ENCODE measurements at regions not wholly inside any gene's neighbourhood (a gene's known extent, or its start where the extent isn't known, plus 50 kb on each side); places are given as distances from the start of the nearest gene placed in this dataset.
A peak's percentile ranks its signal among the peaks of the same experiment; 100 is the strongest.

DNA sequence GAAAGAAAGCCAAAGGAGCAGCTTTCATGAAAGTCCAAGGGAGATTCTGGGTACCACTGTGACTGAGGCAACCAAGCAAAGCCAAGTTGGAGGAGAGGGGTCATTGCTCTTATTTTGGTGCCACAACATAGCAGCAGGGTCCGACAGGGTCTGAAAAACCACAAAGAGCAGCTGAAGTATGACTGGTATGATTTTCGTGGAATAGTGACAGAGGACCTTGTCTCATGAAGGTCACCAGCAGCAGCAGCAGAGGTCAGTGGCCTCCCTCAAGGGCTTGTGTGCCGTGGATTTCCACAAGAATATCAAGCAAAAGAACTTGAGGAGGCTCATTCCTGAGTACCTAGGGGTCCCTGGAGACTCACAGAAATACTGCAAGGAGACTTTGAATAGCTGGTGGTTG is 160.9 kb upstream of the SYT6 start:
- no peak for DNase-seq (ENCODE audit: low read depth in 4 of 4, low spot score in 1 of 4)

DNA sequence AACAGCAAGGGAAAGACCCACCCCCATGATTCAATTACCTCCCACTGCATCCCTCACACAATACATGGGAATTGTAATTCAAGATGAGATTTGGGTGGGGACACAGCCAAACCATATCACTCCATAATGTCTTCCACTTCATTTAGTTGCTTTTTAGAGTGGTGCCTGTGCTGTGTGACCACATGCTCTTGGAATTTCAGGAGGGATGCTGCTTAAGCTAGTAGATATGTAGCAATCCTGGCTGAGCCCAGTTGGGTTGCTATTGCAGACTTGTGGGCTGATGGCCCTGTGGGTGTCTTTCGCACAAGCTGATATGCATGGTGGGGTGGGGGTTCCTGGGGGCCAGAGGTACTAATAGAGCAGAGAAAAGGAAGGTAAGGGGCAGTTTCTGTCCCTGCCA is 160.4 kb upstream of the SYT6 start:
- DNase-seq (ENCODE audit: low read depth in 4 of 4, low spot score in 1 of 4), result no peak

DNA sequence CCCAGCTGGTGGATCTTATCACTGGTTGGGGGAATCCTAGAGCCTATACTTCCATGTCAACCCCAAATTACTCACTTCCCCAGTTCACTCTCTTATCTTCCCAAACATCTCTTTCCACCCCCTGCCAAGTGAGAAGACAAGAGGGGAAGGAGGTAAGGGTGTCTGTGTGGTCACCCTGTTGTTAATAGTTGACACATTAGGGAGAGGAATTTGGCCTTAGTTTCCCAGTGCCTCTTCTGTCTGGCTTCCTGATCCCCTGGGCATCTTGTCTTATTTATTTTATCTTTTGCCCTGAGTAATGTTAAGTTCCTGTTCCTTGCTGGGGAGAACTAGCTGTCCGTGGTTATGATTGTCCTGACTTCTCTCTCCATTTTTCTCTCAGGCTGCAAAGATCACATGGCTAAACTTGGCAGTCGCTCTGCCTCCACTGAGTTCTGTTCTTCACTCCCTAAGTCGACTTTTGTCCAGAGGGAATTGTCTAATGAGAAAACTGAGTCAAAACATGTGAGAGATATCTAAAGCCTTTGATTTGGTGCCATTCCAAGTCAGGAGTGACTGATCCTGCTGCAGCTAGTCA is 157.1 kb upstream of the SYT6 start:
- no peak for DNase-seq (ENCODE audit: low read depth in 4 of 4, low spot score in 1 of 4)

DNA sequence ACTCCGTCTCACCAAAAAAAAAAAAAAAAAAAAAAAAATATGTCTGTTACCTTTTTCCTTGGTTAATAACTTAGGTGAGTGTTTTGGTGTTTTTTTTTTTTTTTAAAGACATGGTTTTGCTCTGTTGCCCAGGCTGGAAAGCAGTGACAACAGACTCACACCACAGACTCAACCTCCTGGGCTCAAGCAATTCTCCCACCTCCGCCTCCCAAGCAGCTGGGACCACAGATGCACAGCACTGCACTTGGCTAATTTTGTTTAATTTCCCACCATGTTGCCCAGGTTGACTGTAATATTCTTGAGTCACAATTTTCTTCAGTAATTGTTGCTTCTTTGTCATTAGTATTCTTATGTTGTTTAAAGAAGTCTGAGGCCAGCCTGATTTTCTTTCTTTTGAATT is 149.2 kb upstream of the SYT6 start:
- DNase-seq (ENCODE audit: low read depth in 4 of 4, low spot score in 1 of 4), result no peak

DNA sequence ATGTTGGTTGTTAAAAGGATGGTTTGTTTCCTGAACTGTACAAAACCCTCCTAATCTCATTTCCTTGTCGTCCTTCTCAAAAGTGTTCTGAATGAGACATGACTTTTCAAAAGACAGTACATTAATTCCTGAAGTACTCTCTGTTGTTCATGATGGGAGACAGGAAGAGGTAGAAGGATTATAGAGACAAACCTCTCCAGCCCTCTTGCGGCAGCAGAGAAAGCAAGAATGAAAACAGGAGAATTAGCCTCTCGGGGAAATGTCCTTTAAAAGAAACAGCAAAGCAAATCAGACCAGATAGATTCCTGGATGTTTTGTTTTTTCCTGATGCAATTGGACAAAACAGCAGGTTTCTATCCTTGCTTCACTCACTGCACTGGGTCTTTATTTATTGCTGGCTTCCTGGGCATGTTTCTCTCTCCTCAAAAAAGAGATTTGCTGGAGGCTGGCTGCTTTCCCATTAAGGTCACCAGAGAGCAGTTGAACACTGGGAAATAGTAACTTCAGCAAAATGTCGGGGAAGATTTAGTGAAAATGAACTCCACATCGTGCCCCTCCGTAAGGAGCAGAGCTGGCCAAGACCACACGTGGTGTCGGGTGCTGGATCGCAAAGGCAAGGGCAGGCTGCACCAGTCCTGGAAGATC is 145.8 kb upstream of the SYT6 start:
- DNase-seq (ENCODE audit: low read depth in 4 of 4, low spot score in 1 of 4), result no peak

DNA sequence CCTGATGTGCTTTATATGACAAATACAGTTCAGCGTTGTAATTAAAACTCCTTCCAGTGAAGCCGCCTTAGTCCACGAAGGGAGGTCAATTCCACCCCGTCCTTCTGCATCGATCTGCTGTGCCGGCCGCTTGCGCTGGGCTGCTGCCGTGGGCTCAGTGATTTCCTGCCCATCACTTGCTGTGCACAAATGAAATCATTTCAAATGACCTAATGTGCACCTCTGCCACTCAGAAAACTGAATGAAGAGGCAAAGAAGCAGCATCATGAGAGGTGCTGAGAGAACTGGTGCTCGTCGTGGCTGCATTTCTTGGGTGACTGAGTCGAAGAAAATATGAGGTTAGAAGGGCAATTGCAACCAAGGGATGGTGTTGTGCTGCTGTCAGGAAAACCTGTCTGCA is 144.3 kb upstream of the SYT6 start:
- no peak for DNase-seq (ENCODE audit: low read depth in 4 of 4, low spot score in 1 of 4)

DNA sequence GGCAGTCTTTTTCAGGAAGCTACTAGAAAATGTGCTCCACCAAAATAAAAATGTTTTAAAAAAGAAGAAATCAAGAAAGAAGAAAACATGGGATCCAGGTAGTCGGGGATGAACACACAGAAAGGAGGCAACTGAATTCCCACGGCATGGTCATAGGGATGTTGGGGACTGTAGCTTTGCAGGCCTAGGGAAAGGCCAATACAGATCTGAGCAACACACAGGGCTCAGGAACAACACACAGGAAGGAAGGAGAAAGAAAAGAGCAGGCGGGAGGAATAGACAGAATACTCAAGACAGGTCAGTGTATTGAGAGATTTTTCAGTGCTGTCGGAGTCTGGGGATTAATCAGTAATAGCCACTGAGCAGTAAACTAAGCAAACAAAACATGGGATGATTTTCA is 142.7 kb upstream of the SYT6 start:
- DNase-seq (ENCODE audit: low read depth in 4 of 4, low spot score in 1 of 4), result no peak

DNA sequence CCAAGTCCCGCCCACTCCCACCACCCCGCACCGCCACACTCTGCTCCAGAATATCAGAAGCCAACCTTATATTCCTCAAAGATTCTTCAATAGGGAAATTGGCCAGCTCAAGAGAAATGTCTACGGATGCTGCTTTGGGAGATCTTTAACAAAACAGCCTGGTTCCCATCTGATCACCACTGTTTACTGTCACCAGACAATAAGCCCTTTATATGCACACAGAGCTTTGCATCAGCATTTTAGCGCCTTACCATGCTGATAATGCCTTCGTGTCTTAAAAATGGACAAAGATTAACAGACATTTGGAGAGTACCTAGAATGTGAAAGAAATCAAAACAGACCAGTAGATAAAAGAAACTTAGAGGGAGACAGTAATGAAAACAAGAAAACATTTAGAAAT is 141.7 kb upstream of the SYT6 start:
- no peak for DNase-seq (ENCODE audit: low read depth in 4 of 4, low spot score in 1 of 4)

DNA sequence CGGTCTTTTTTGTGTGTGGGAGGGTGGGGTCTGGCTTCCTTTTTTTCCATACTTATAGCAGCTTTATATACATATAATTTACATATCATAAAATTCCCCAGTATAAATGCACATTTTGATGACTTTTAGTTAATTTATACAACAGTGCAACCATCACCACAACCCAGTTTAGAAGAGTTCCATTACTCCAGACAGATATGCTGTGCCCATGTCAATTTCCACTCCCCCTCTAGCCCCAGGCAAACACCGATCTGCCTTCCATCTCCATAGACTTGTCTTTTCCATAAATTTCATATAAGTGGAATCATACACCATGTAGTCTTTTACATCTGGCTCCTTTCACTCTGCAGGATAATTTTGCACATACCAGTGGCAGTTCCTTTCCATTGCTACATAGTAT is 139.2 kb upstream of the SYT6 start:
- DNase-seq (ENCODE audit: low read depth in 4 of 4, low spot score in 1 of 4), result no peak

DNA sequence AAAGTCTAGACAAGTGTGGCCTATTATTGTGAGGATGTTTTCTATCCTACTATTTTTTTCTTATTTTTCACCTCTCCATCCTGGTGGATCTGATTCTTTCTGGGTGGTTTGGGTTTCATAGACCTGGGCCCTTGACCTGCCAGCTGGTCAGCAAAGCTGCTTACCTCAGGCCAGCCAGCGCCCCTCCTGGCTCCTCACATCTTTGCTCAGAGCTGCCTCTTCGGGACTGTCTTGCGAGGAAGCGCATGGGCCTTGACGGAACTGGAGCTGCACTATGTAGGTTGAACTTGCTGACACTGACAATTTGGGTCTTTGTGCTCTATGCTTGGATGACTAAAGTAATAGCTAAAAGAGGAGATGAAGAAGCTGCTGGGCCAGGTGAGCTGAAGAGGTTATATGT is 138.5 kb upstream of the SYT6 start:
- no peak for DNase-seq (ENCODE audit: low read depth in 4 of 4, low spot score in 1 of 4)

DNA sequence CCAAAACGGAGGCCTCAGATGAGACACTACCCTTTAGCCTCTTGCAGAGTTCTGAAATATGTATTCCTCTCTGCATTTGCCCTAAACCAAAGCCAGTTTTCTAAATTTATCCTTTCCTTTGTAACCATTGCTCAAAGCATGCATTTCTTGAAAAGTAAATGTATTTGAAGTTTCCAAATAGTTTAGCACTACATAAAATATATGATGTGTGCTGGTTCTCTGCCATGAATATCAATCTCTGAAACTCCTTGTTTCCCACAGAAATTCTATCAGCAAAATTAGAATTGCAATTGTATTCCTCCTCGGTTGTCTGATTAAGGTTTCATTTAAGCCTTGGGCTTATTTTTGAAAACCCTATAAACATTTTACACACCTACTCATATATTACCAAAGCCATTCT is 137.1 kb upstream of the SYT6 start:
- DNase-seq (ENCODE audit: low read depth in 4 of 4, low spot score in 1 of 4), result no peak

DNA sequence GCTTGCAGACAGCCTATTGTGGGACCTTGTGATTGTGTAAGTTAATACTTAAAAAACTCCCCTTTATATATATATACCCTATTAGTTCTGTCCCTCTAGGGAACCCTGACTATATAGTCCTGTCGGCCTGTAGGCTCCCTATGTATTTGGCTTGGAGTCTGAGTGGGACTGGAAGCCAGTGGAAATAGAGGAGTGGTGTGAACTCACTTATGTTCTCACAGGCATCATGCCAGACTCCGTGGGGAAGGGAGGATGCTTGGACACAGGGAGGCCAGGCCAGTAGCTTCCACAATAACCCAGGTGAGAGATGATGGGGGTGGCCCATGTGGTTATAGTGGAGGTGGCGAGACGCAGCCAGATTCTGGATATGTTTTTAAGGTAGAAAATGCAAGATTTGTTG is 136.7 kb upstream of the SYT6 start:
- DNase-seq (ENCODE audit: low read depth in 4 of 4, low spot score in 1 of 4), result no peak

DNA sequence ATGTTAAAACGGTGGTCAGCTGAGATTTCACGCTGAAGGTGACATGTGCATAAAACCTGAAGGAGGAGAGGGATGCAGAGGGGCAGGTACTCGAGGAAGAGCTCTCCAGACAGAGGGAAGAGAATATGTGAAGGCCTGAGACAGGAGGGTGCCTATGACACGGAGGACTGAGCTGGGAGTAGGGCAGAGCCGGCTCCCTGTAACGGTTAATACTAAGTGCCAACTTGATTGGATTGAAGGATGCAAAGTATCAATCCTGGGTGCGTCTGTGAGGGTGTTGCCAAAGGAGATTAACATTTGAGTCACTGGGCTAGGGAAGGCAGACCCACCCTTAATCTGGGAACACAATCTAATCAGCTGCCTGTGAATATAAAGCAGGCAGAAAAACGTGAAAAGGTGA is 136.2 kb upstream of the SYT6 start:
- no peak for DNase-seq (ENCODE audit: low read depth in 4 of 4, low spot score in 1 of 4)

DNA sequence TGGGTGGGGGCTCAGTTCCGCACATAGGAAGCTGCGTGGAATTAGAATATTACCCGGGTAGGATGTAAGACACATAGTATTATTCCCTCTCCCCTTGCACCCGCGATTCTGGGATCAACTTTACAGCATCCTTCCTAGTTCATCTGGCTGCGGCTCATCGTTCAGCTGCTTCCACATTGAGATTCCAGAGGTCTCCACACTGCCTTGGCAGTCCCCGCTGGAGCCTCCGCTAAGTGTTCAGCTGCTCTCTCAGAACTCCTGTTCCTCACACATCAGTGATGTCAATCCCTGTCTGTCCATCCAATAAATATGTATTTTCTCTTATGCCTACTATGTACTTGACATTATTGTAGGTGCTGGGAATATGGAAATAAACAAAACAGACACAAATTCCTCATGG is 135.6 kb upstream of the SYT6 start:
- DNase-seq (ENCODE audit: low read depth in 4 of 4, low spot score in 1 of 4), result no peak

DNA sequence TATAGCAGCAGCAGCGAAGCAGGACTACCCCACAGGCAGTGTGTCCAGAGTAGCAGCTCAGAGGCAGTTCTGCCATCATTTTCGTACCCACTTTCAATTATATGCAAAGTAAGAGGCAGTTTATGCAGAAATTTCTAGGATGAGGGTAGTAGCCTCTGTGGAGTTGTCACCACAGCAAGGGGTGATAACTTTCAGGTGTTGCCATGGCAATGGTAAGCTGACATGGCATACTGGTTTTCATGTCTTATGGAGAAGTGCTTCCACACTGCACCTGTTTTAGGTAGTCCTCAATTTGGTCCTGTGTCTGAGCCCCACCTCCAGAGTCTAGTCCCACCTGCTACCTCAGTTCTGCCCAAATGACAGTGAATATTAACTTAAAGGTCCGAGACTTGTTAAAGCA is 133.3 kb upstream of the SYT6 start:
- no peak for DNase-seq (ENCODE audit: low read depth in 4 of 4, low spot score in 1 of 4)

DNA sequence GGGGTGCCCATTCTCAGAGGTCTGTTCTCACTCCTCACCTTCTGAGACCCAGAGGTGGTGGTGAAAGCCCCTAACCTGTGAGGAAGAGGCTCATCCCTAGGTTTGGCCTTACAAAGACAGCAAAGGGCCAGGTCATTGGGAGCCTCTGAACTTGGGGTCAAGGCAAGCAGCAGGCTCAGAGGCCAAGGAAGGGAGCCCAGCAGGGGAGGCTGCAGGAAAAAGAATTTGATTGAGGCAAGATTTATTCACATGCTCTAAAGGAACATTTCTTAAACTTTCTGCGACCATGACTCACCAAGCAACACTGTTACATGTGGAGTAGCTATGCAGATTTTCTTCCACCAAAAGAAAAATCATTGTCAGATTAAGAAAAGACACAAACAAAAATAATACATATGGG is 132.5 kb upstream of the SYT6 start:
- no peak for DNase-seq (ENCODE audit: low read depth in 4 of 4, low spot score in 1 of 4)

DNA sequence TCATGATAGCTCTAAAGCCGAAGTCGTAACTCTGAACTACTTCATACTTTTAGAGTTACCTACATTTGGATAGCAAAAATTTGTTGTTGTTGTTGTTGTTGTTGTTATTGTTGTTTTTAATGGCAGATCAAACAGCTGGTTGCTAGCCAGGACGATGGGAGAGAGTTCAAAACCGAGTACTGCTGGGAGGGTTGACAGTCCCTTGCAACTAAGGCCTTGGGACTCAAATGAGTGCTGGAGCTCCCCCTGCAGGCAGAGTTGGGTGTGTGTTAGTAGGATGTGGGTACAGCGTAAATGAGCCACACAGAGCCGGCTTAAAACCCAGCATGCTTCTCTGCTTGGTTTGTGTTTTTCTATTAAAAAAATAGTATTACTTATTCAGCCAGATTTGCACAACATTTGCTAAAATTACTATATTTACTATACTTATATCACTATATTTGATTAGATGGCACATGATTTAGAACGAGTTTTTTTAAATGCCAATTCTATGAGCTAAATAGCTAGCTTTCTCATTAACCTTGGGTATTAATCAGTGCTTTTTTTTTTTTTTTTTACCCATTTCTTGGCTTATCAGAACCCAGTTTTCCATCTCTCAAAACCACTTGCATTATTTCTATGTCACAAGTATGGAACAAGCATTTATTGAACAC is 129.2 kb upstream of the SYT6 start:
- peak; percentile 64 to 73 (median 70) for DNase-seq (ENCODE audit: low read depth in 4 of 4, low spot score in 1 of 4)

DNA sequence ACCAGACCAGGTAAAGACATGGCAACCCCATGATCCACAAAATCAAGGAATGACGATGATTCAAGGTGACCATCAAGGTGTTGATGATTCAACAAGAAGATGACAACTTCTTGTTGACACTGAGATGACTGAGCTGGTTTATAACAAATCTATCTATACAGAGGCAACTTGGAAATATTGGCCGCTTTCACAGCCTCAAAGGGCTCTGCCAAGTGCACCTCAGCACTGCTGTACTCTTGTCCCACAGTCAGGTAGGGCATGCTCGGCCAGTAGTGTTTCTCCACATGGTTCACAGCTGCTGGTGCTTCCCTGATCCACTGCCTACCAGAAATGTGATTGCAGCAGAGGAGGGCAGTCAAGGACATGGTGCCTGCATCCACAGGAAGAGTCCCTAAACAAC is 125.2 kb upstream of the SYT6 start:
- no peak for DNase-seq (ENCODE audit: low read depth in 4 of 4, low spot score in 1 of 4)

DNA sequence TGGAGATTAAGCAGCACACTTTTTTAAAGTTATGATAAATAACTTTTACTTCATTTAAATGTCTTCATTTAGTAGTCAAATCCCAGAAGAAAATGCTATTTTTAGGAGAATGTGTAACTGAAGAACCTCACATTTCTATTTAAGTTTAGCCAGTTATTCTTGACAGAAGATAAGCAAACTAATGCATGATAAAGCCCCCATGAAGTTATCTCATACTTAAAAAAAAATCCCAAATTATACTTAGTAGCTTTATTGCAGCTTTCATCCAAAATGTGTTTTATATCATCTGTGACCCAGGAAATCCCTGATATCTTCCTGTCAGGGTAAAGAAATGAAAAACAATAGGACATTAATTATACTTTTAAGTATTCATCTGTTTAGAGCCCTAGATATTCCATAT is 124.8 kb upstream of the SYT6 start:
- DNase-seq (ENCODE audit: low read depth in 4 of 4, low spot score in 1 of 4), result no peak

DNA sequence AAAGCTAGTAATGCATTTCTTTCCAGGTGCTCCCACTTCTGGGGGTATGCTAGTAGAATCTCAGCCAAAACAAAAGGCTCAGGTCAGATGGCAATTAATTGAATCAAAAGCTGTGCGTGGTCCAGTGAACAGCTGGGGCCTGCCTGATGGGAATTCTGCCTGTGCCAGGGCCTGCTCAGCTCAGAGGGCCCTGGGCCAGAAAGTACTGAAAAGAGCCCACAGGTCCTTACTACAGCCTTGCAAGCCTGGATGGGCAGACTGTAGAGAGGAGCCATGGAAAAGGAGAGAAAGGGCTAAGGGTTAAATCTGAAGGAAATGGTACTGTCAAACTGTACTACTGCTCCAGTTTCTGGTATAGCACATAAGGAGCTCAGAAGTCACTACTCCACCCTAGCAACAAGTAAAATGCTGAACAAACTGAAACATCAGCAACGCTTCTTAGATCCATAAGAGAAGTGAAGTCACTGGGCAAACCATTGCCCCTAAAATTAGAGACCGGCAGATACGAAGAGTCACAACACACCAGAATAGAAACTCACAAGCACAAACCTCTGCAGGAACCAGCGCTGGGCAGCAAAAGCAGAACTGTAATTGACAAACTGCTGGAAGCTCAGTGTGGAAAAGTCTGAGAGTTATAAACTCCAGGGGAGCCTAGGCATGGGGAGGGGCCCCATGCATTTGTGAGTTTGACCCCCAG is 121.1 kb upstream of the SYT6 start:
- DNase-seq (ENCODE audit: low read depth in 4 of 4, low spot score in 1 of 4), result no peak

DNA sequence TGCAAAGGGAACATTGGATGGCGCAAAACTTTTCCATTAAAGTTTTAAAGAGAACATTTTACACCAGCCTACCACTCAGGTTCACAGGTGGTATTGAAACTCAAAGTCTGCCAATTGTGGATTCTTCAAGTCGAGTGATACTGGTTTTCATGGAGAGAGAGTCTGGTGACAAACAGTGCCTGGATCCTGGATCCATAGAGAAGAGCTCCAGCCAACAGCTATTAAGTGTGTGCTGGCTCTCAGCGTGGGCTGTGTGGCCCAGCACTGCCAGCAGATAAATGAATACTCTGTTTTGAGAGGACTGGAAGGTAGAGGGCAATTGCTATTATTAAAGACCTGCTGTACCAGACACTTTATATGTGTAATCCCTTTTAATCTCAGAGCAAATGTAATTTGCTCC is 118.9 kb upstream of the SYT6 start:
- DNase-seq (ENCODE audit: low read depth in 4 of 4, low spot score in 1 of 4), result no peak

DNA sequence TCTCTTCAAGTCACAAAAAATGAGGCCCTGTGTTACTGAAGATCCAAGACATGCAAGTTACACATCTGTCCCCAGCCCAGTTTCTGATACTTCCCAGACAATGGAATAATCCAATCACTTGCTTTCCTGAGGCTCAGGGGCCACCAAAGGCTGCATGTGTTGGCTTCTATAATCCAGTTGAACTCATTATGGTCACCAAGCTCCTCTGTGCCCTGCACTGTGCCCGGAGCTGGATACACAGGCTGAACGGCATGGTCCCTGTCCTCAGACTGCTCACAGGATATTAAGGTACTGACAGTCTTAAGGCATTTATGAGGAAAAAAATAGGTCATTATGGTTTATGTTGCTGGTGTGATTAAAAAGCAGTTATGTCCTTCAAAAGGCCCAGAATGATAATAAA is 117.0 kb upstream of the SYT6 start:
- DNase-seq (ENCODE audit: low read depth in 4 of 4, low spot score in 1 of 4), result no peak

Data from stimulated activated CD4-positive, alpha-beta T cell treated with anti-CD3 and anti-CD28 coated beads, Interleukin-1b, Interleukin-23, amount 100 ng/mL, for 24 hours (primary cell).